Neural progenitor cell (in vitro differentiated cells): ENCODE measurements at regions not wholly inside any gene's neighbourhood (a gene's known extent, or its start where the extent isn't known, plus 50 kb on each side); places are given as distances from the start of the nearest gene placed in this dataset.

ENCODE experiments used
- DNase-seq: peaks from one replicate; pipeline ENCODE4 v3.0.0-alpha.2; 2016; ENCODE audit warnings: low spot score
- H2AFZ ChIP-seq: fragments of 200-600 bp; sonication (generic); replicated peaks from 2 replicates; pipeline ENCODE4 v1.6.1; 2016; ENCODE audit warnings: antibody characterized with exemption
- H3F3A ChIP-seq: fragments of 200-600 bp; sonication (generic); 2 replicates; pipeline ENCODE4 v1.6.1; 2016; ENCODE audit warnings: antibody characterized with exemption, low read depth
- H3K27ac ChIP-seq: fragments of 200-600 bp; sonication (generic); 2 replicates; pipeline ENCODE4 v1.5.1; 2016; ENCODE audit warnings: mild to moderate bottlenecking
- H3K27me3 ChIP-seq: fragments of 200-600 bp; sonication (generic); 2 replicates; pipeline ENCODE4 v1.6.1; 2016; ENCODE audit warnings: mild to moderate bottlenecking, moderate library complexity
- H3K36me3 ChIP-seq: fragments of 200-600 bp; sonication (generic); 2 replicates; pipeline ENCODE4 v1.5.1; 2016
- H3K4me1 ChIP-seq: fragments of 200-600 bp; sonication (generic); 2 replicates; pipeline ENCODE4 v1.6.1; 2016; ENCODE audit warnings: mixed run types
- H3K4me2 ChIP-seq: fragments of 200-600 bp; sonication (generic); 2 replicates; pipeline ENCODE4 v1.6.1; 2016
- H3K4me3 ChIP-seq: fragments of 200-600 bp; sonication (generic); 2 replicates; pipeline ENCODE4 v1.5.1; 2016
- H3K79me2 ChIP-seq: fragments of 200-600 bp; sonication (generic); 2 replicates; pipeline ENCODE4 v1.6.1; 2016; ENCODE audit warnings: low read depth
- H3K9ac ChIP-seq: fragments of 200-600 bp; sonication (generic); 2 replicates; pipeline ENCODE4 v1.6.1; 2016
- H3K9me3 ChIP-seq: fragments of 200-600 bp; sonication (generic); 2 replicates; pipeline ENCODE4 v1.5.1; 2016; ENCODE audit warnings: low read depth
- H4K20me1 ChIP-seq: fragments of 200-600 bp; sonication (generic); 2 replicates; pipeline ENCODE4 v1.6.1; 2016; ENCODE audit warnings: low read depth
- H3K27ac Mint-ChIP-seq: 3 replicates; pipeline ENCODE4 v1.8.0; 2021; ENCODE audit warnings: mixed read lengths
- H3K27me3 Mint-ChIP-seq: 2 replicates; pipeline ENCODE4 v1.8.0; 2022; ENCODE audit warnings: low read depth, mild to moderate bottlenecking, inconsistent platforms, moderate library complexity, mixed read lengths; ENCODE audit not compliant: insufficient read depth
- H3K36me3 Mint-ChIP-seq: 3 replicates; pipeline ENCODE4 v1.8.0; 2021; ENCODE audit warnings: mixed read lengths
- H3K4me1 Mint-ChIP-seq: 3 replicates; pipeline ENCODE4 v1.8.0; 2021; ENCODE audit warnings: mixed read lengths
- H3K4me3 Mint-ChIP-seq: 3 replicates; pipeline ENCODE4 v1.8.0; 2021; ENCODE audit warnings: mild to moderate bottlenecking, moderate library complexity, mixed read lengths
- H3K9me3 Mint-ChIP-seq: 3 replicates; pipeline ENCODE4 v1.8.0; 2020; ENCODE audit warnings: mixed read lengths
- EZH2 ChIP-seq: fragments of 200-600 bp; sonication (generic); IDR thresholded peaks from 2 replicates; pipeline ENCODE4 v1.6.1; 2017; ENCODE audit warnings: antibody characterized with exemption, mild to moderate bottlenecking, moderate library complexity
- EZH2phosphoT487 ChIP-seq: fragments of 200-600 bp; sonication (generic); IDR thresholded peaks from 2 replicates; pipeline ENCODE4 v1.6.1; 2017; ENCODE audit warnings: antibody characterized with exemption
- TF ChIP-seq, protein P1 (sequence below): fragments of 200-600 bp; sonication (generic); IDR thresholded peaks from 2 replicates; pipeline ENCODE4 v1.5.1; 2017; ENCODE audit warnings: antibody characterized with exemption, mild to moderate bottlenecking

DNA sequence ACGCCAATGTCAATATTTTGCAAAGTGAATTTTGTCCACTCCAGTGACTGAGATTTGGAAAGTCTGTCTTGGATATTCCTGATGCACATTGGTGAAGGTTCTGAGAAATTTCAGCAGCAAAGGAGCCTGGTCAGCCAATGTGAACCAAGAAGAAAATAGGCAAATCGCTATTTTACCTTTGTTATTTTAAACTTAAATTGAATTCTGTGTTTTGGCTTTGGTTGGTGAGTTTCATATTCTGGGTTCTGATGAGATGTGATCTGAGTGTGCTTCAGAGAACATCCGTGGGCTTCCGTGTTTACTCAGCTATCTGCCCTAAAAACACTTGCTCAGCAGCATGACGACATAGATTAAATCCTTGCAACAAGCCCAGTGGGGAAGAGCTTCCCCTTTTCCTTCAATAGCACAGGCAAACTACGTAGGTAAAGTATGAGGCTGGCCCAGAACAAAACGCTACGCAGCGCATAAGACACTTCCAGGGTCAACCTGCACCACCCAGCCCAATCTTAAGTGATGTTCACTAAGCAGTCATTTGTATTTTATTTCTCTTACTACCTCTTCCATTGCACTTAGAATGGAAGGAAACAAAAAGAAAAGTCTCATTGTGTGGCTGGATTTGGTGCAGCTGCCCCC is 176.4 kb upstream of the KAZN start:
- H3K79me2 ChIP-seq = no peaks in the 10 kb centered on the region
- no peak overlapping the region for H3K4me3 ChIP-seq
- no peak overlapping the region for H3K9ac ChIP-seq
- H3K4me2 ChIP-seq = no peak overlapping the region
- H3K36me3 Mint-ChIP-seq = no peaks in the 10 kb centered on the region
- no peak overlapping the region for H3K27ac Mint-ChIP-seq
- H3K9me3 Mint-ChIP-seq = peaks cover 4% of the 10 kb centered on the region
- peaks cover 5% of the 10 kb centered on the region for H3K4me1 Mint-ChIP-seq
- H3K4me3 Mint-ChIP-seq = no peak overlapping the region
- TF ChIP-seq, protein P1, sequence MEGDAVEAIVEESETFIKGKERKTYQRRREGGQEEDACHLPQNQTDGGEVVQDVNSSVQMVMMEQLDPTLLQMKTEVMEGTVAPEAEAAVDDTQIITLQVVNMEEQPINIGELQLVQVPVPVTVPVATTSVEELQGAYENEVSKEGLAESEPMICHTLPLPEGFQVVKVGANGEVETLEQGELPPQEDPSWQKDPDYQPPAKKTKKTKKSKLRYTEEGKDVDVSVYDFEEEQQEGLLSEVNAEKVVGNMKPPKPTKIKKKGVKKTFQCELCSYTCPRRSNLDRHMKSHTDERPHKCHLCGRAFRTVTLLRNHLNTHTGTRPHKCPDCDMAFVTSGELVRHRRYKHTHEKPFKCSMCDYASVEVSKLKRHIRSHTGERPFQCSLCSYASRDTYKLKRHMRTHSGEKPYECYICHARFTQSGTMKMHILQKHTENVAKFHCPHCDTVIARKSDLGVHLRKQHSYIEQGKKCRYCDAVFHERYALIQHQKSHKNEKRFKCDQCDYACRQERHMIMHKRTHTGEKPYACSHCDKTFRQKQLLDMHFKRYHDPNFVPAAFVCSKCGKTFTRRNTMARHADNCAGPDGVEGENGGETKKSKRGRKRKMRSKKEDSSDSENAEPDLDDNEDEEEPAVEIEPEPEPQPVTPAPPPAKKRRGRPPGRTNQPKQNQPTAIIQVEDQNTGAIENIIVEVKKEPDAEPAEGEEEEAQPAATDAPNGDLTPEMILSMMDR = no peak
- TF ChIP-seq EZH2phosphoT487 (no peak), EZH2 (no peak)
- H3F3A ChIP-seq = no peaks in the 10 kb centered on the region
- no peaks in the 10 kb centered on the region for H3K4me1 ChIP-seq
- H3K27me3 ChIP-seq = no peaks in the 10 kb centered on the region
- no peak overlapping the region for H2AFZ ChIP-seq
- H3K27me3 Mint-ChIP-seq = peaks cover 7% of the 10 kb centered on the region
- no peak for DNase-seq
- no peak overlapping the region for H3K27ac ChIP-seq
- no peaks in the 10 kb centered on the region for H4K20me1 ChIP-seq
- H3K36me3 ChIP-seq = no peaks in the 10 kb centered on the region
- no peaks in the 10 kb centered on the region for H3K9me3 ChIP-seq

DNA sequence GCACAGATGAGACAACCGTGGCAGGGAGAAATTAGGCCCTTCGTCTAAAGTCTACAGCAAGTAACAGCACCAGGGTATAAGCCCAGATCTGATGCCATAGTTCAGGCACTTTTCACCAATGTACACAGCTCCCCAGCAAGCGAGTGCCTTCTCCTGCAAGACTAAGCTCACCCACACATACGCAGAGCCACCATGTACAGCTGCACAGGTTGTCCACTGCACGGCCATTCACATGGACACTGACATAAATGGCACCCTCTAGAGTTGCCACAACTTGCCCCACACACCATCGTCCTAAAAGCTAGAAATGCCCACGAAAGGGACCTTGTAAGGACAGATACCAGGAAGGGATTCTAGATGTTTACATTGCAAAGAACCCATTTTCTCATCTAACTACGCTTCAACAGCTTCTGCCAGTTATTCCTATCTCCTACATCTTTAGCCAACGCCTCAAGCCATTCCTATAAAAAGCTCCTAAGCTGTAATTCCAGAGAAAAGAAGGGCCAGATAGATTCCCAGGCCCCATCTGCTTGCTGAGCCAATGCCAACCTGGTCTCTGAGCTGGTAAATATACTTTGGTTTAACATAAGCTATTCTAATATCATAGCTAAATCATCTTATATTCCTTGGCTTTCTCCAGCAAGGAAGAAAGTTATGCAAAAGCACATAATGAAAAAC is 174.0 kb upstream of the KAZN start:
- H3K4me3 ChIP-seq = no peak overlapping the region
- H3K36me3 Mint-ChIP-seq = no peaks in the 10 kb centered on the region
- no peak overlapping the region for H3K4me3 Mint-ChIP-seq
- no peaks in the 10 kb centered on the region for H3K27me3 ChIP-seq
- H3K27me3 Mint-ChIP-seq = peaks cover 4% of the 10 kb centered on the region
- H3K9me3 ChIP-seq = no peaks in the 10 kb centered on the region
- TF ChIP-seq EZH2 (no peak), EZH2phosphoT487 (no peak)
- TF ChIP-seq, protein P1 = no peak
- H2AFZ ChIP-seq = no peak overlapping the region
- H3K9me3 Mint-ChIP-seq = peaks cover 4% of the 10 kb centered on the region
- no peak for DNase-seq
- no peak overlapping the region for H3K27ac ChIP-seq
- H4K20me1 ChIP-seq = no peaks in the 10 kb centered on the region
- no peak overlapping the region for H3K9ac ChIP-seq
- H3K4me2 ChIP-seq = no peak overlapping the region
- no peak overlapping the region for H3K27ac Mint-ChIP-seq
- no peaks in the 10 kb centered on the region for H3K79me2 ChIP-seq
- H3K4me1 Mint-ChIP-seq = peaks cover 5% of the 10 kb centered on the region
- H3K4me1 ChIP-seq = no peaks in the 10 kb centered on the region
- no peaks in the 10 kb centered on the region for H3K36me3 ChIP-seq
- H3F3A ChIP-seq = no peaks in the 10 kb centered on the region

DNA sequence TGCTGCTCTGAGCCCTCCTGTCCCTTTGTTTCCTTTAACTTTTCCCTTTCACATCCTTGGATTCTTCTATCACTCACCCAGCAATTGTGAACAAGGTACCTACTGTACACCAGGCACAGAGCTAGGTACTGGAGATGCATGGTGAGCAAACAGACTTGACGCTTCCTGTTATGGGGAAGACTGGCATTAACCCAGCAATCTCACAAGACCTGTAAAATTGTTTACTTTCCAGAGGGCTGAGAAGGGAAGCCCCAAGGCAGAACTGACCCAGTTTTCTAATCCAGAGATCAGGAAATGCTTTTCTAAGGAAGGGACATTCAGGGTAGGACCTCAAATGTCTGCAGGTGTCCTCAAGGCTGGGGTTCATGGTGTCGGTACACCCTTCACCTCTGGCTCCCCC is 171.6 kb upstream of the KAZN start:
- Mint-ChIP-seq H3K27me3 (peaks cover 2% of the 10 kb centered on the region), H3K4me1 (peaks cover 5% of the 10 kb centered on the region), H3K4me3 (no peak overlapping the region), H3K36me3 (no peaks in the 10 kb centered on the region), H3K9me3 (no peaks in the 10 kb centered on the region), H3K27ac (peak overlapping the region; percentile 28)
- H3K4me1 ChIP-seq = no peaks in the 10 kb centered on the region
- no peak overlapping the region for H3K27ac ChIP-seq
- H3K27me3 ChIP-seq = no peaks in the 10 kb centered on the region
- no peaks in the 10 kb centered on the region for H3K79me2 ChIP-seq
- no peaks in the 10 kb centered on the region for H3K9me3 ChIP-seq
- H3K36me3 ChIP-seq = no peaks in the 10 kb centered on the region
- H3K4me3 ChIP-seq = no peak overlapping the region
- H2AFZ ChIP-seq = no peak overlapping the region
- no peak for DNase-seq
- TF ChIP-seq EZH2 = no peak
- TF ChIP-seq EZH2phosphoT487 = no peak
- TF ChIP-seq, protein P1 = no peak
- no peaks in the 10 kb centered on the region for H3F3A ChIP-seq
- no peaks in the 10 kb centered on the region for H4K20me1 ChIP-seq
- no peak overlapping the region for H3K4me2 ChIP-seq
- no peak overlapping the region for H3K9ac ChIP-seq
